ENCODE measurements at regions not wholly inside any gene's neighbourhood (a gene's known extent, or its start where the extent isn't known, plus 50 kb on each side); places are given as distances from the start of the nearest gene placed in this dataset.

- Mint-ChIP-seq H3K36me3 (no peaks in the 10 kb centered on the region), H3K27ac (peak overlapping the region in 1 of 3 donors; percentile 44), H3K4me3 (no peak overlapping the region), H3K9me3 (no peaks in the 10 kb centered on the region), H3K27me3 (peaks cover 4% of the 10 kb centered on the region), H3K4me1 (peaks cover 5 to 27% (median 10%) of the 10 kb centered on the region in 4 donors)
- Histone ChIP-seq H3K27ac (ENCODE audit: insufficient read depth, low read length, poor library complexity, severe bottlenecking) (no peak overlapping the region), H3K27me3 (ENCODE audit: control insufficient read depth, insufficient read depth, low read length) (no peaks in the 10 kb centered on the region), H3K4me1 (ENCODE audit: control insufficient read depth, insufficient read depth, low read length, poor library complexity, severe bottlenecking) (peaks cover 12% of the 10 kb centered on the region), H3K4me3 (ENCODE audit: low read depth, low read length) (no peak overlapping the region), H3K36me3 (ENCODE audit: control insufficient read depth, insufficient read depth, low read length) (no peaks in the 10 kb centered on the region), H3K9me3 (ENCODE audit: control insufficient read depth in 2 of 2, low read length in 2 of 2) (no peaks in the 10 kb centered on the region)
- ATAC-seq (ENCODE audit: low read depth in 2 of 2) (no peak), DNase-seq (no peak)
Observed at GRCh38 chrX:39873117-39873516, 224.6 kb downstream of the BCOR start.

- no peaks in the 10 kb centered on the region for H3K36me3 ChIP-seq (ENCODE audit: control insufficient read depth, insufficient read depth, low read length)
- H3K9me3 ChIP-seq (ENCODE audit: control insufficient read depth in 2 of 2, low read length in 2 of 2): no peaks in the 10 kb centered on the region
- Mint-ChIP-seq H3K27me3 (no peaks in the 10 kb centered on the region), H3K27ac (peak overlapping the region in 2 of 3 donors; percentile 8 to 60), H3K9me3 (no peaks in the 10 kb centered on the region), H3K4me3 (no peak overlapping the region), H3K4me1 (peaks cover 5 to 27% (median 10%) of the 10 kb centered on the region in 4 donors), H3K36me3 (no peaks in the 10 kb centered on the region)
- no peak overlapping the region for H3K4me3 ChIP-seq (ENCODE audit: low read depth, low read length)
- ATAC-seq (ENCODE audit: low read depth in 2 of 2) (no peak), DNase-seq (peak in 1 of 3 donors; percentile 82)
- H3K4me1 ChIP-seq (ENCODE audit: control insufficient read depth, insufficient read depth, low read length, poor library complexity, severe bottlenecking): peaks cover 12% of the 10 kb centered on the region
- no peak overlapping the region for H3K27ac ChIP-seq (ENCODE audit: insufficient read depth, low read length, poor library complexity, severe bottlenecking)
- no peaks in the 10 kb centered on the region for H3K27me3 ChIP-seq (ENCODE audit: control insufficient read depth, insufficient read depth, low read length)
Observed at GRCh38 chrX:39874202-39874816, 223.4 kb downstream of the BCOR start.

- no peak overlapping the region for H3K4me3 Mint-ChIP-seq
- no peak for DNase-seq
- Histone ChIP-seq H3K27me3 (ENCODE audit: control insufficient read depth, insufficient read depth, low read length) (no peaks in the 10 kb centered on the region), H3K36me3 (ENCODE audit: control insufficient read depth, insufficient read depth, low read length) (no peaks in the 10 kb centered on the region), H3K9me3 (ENCODE audit: control insufficient read depth in 2 of 2, low read length in 2 of 2) (no peaks in the 10 kb centered on the region), H3K4me1 (ENCODE audit: control insufficient read depth, insufficient read depth, low read length, poor library complexity, severe bottlenecking) (peaks cover 5% of the 10 kb centered on the region), H3K4me3 (ENCODE audit: low read depth, low read length) (no peak overlapping the region), H3K27ac (ENCODE audit: insufficient read depth, low read length, poor library complexity, severe bottlenecking) (no peak overlapping the region)
- no peaks in the 10 kb centered on the region for H3K36me3 Mint-ChIP-seq
- H3K4me1 Mint-ChIP-seq: peaks cover 0 to 15% (median 7%) of the 10 kb centered on the region in 4 donors
- H3K9me3 Mint-ChIP-seq: no peaks in the 10 kb centered on the region
- no peaks in the 10 kb centered on the region for H3K27me3 Mint-ChIP-seq
- ATAC-seq (ENCODE audit: low read depth in 2 of 2): no peak
- no peak overlapping the region for H3K27ac Mint-ChIP-seq
Observed at GRCh38 chrX:39875834-39876628, 221.7 kb downstream of the BCOR start.

- H3K27me3 Mint-ChIP-seq: no peaks in the 10 kb centered on the region
- H3K4me1 Mint-ChIP-seq: peaks cover under 1 to 10% (median 7%) of the 10 kb centered on the region in 4 donors
- H3K4me3 Mint-ChIP-seq: no peak overlapping the region
- no peaks in the 10 kb centered on the region for H3K36me3 ChIP-seq (ENCODE audit: control insufficient read depth, insufficient read depth, low read length)
- ATAC-seq (ENCODE audit: low read depth in 2 of 2): no peak
- no peak for DNase-seq
- no peak overlapping the region for H3K27ac ChIP-seq (ENCODE audit: insufficient read depth, low read length, poor library complexity, severe bottlenecking)
- H3K9me3 Mint-ChIP-seq: no peaks in the 10 kb centered on the region
- no peaks in the 10 kb centered on the region for H3K9me3 ChIP-seq (ENCODE audit: control insufficient read depth in 2 of 2, low read length in 2 of 2)
- no peaks in the 10 kb centered on the region for H3K36me3 Mint-ChIP-seq
- no peaks in the 10 kb centered on the region for H3K27me3 ChIP-seq (ENCODE audit: control insufficient read depth, insufficient read depth, low read length)
- H3K4me1 ChIP-seq (ENCODE audit: control insufficient read depth, insufficient read depth, low read length, poor library complexity, severe bottlenecking): peaks cover 5% of the 10 kb centered on the region
- H3K27ac Mint-ChIP-seq: peak overlapping the region in 1 of 3 donors; percentile 66
- H3K4me3 ChIP-seq (ENCODE audit: low read depth, low read length): no peak overlapping the region
Observed at GRCh38 chrX:39877905-39878304, 219.9 kb downstream of the BCOR start.

- H3K4me1 Mint-ChIP-seq: peaks cover 0 to 6% (median 2%) of the 10 kb centered on the region in 4 donors
- Histone ChIP-seq H3K4me1 (ENCODE audit: control insufficient read depth, insufficient read depth, low read length, poor library complexity, severe bottlenecking) (no peaks in the 10 kb centered on the region), H3K27ac (ENCODE audit: insufficient read depth, low read length, poor library complexity, severe bottlenecking) (no peak overlapping the region), H3K4me3 (ENCODE audit: low read depth, low read length) (no peak overlapping the region), H3K27me3 (ENCODE audit: control insufficient read depth, insufficient read depth, low read length) (no peaks in the 10 kb centered on the region), H3K9me3 (ENCODE audit: control insufficient read depth in 2 of 2, low read length in 2 of 2) (no peaks in the 10 kb centered on the region), H3K36me3 (ENCODE audit: control insufficient read depth, insufficient read depth, low read length) (no peaks in the 10 kb centered on the region)
- no peak overlapping the region for H3K27ac Mint-ChIP-seq
- H3K4me3 Mint-ChIP-seq: no peak overlapping the region
- H3K36me3 Mint-ChIP-seq: no peaks in the 10 kb centered on the region
- DNase-seq (peak in 1 of 3 donors; percentile 21), ATAC-seq (ENCODE audit: low read depth in 2 of 2) (no peak)
- H3K9me3 Mint-ChIP-seq: peaks cover 0 to 4% (median 0%) of the 10 kb centered on the region in 7 donors
- H3K27me3 Mint-ChIP-seq: no peaks in the 10 kb centered on the region
Observed at GRCh38 chrX:39883666-39884065, 214.1 kb downstream of the BCOR start.

- H3K9me3 Mint-ChIP-seq: peaks cover 0 to 4% (median 0%) of the 10 kb centered on the region in 7 donors
- no peak overlapping the region for H3K4me3 ChIP-seq (ENCODE audit: low read depth, low read length)
- no peaks in the 10 kb centered on the region for H3K9me3 ChIP-seq (ENCODE audit: control insufficient read depth in 2 of 2, low read length in 2 of 2)
- peak overlapping the region in 1 of 3 donors; percentile 74 for H3K27ac Mint-ChIP-seq
- H3K4me3 Mint-ChIP-seq: no peak overlapping the region
- no peaks in the 10 kb centered on the region for H3K4me1 ChIP-seq (ENCODE audit: control insufficient read depth, insufficient read depth, low read length, poor library complexity, severe bottlenecking)
- no peak overlapping the region for H3K27ac ChIP-seq (ENCODE audit: insufficient read depth, low read length, poor library complexity, severe bottlenecking)
- H3K27me3 ChIP-seq (ENCODE audit: control insufficient read depth, insufficient read depth, low read length): no peaks in the 10 kb centered on the region
- no peaks in the 10 kb centered on the region for H3K27me3 Mint-ChIP-seq
- H3K36me3 ChIP-seq (ENCODE audit: control insufficient read depth, insufficient read depth, low read length): no peaks in the 10 kb centered on the region
- ATAC-seq (ENCODE audit: low read depth in 2 of 2) (no peak), DNase-seq (no peak)
- peaks cover 0 to 6% (median 2%) of the 10 kb centered on the region in 4 donors for H3K4me1 Mint-ChIP-seq
- no peaks in the 10 kb centered on the region for H3K36me3 Mint-ChIP-seq
Observed at GRCh38 chrX:39886282-39886681, 211.5 kb downstream of the BCOR start.

GRCh38 chrX:39888730-39889129 lies 209.0 kb downstream of the BCOR start:
- no peak for ATAC-seq (ENCODE audit: low read depth in 2 of 2)
- H3K27ac ChIP-seq (ENCODE audit: insufficient read depth, low read length, poor library complexity, severe bottlenecking): no peak overlapping the region
- peaks cover 0 to 3% (median 0%) of the 10 kb centered on the region in 7 donors for H3K9me3 Mint-ChIP-seq
- H3K4me3 Mint-ChIP-seq: no peak overlapping the region
- no peaks in the 10 kb centered on the region for H3K4me1 ChIP-seq (ENCODE audit: control insufficient read depth, insufficient read depth, low read length, poor library complexity, severe bottlenecking)
- peaks cover 0 to 13% (median 4%) of the 10 kb centered on the region in 4 donors for H3K4me1 Mint-ChIP-seq
- H3K27ac Mint-ChIP-seq: no peak overlapping the region
- no peaks in the 10 kb centered on the region for H3K27me3 ChIP-seq (ENCODE audit: control insufficient read depth, insufficient read depth, low read length)
- H3K4me3 ChIP-seq (ENCODE audit: low read depth, low read length): no peak overlapping the region
- DNase-seq: no peak
- no peaks in the 10 kb centered on the region for H3K36me3 ChIP-seq (ENCODE audit: control insufficient read depth, insufficient read depth, low read length)
- H3K9me3 ChIP-seq (ENCODE audit: control insufficient read depth in 2 of 2, low read length in 2 of 2): no peaks in the 10 kb centered on the region
- H3K36me3 Mint-ChIP-seq: no peaks in the 10 kb centered on the region
- H3K27me3 Mint-ChIP-seq: no peaks in the 10 kb centered on the region

Measured in CD4-positive, CD25-positive, alpha-beta regulatory T cell (primary cell).